K562 (cell line): ENCODE measurements at regions not wholly inside any gene's neighbourhood (a gene's known extent, or its start where the extent isn't known, plus 50 kb on each side); places are given as distances from the start of the nearest gene placed in this dataset.
"Not testable (repeated sequence)": the region's sequence is repeated elsewhere in the genome, so short reads cannot be mapped to it uniquely, and the experiment has no call there.

ENCODE experiments used
- ATAC-seq: fragments of 200-7000 bp; cut with Tn5 transposase; 3 replicates; pipeline ENCODE4 v1.9.1; 2020; ENCODE audit warnings: moderate library complexity
- BruUV-seq: library from RNA; stranded (reverse); fragments of 400-500 nt; replicated peaks from 2 replicates; lab custom pipeline; 2021; lab: Mats Ljungman, UMichigan
- CTCF ChIA-PET: fragments of 300-600 bp; formaldehyde crosslinking; extraction: SDS; loops from one replicate; lab custom pipeline; 2021; ENCODE audit warnings: low intra/inter-chr PET ratio; lab: Yijun Ruan, JAX
- POLR2A ChIA-PET: fragments of 300-600, 350-650 bp; sonication (Branson Sonifier 250); formaldehyde crosslinking; extraction: SDS; loops from one replicate; lab custom pipeline; 2021; ENCODE audit warnings: antibody characterized with exemption, inconsistent platforms; lab: Yijun Ruan, JAX
- DNase-seq, 4 experiments: peaks; one replicate each; pipeline versions ENCODE4 v3.0.0 to v3.0.0-alpha.2; 2011 to 2018; ENCODE audit warnings: low spot score in 3 of 4, mixed read lengths in 3 of 4; ENCODE audit errors: extremely low read depth in 1 of 4
- FAIRE-seq: peaks from 2 replicates; lab custom pipeline; 2011; peaks lifted over from hg19 to GRCh38; lab: Jason Lieb, UNC
- H2AFZ ChIP-seq: 2 replicates; pipeline ENCODE4 v1.6.0; 2011; ENCODE audit warnings: low read depth, low read length, control low read depth, inconsistent platforms
- H3K27ac ChIP-seq: fragments of 200-600 bp; 3 replicates; pipeline ENCODE4 v1.8.0; 2011; ENCODE audit warnings: low read depth, mild to moderate bottlenecking, control low read depth, inconsistent platforms, low read length, moderate library complexity, mixed read lengths; ENCODE audit errors: extremely low read depth
- H3K27me3 ChIP-seq, 2 experiments: fragments of 300-600 bp in 1 of 2; 2 replicates in 1 of 2; 3 replicates in 1 of 2; pipeline versions ENCODE4 v1.6.0 to v1.8.0; 2011; ENCODE audit warnings: inconsistent platforms in 2 of 2, low read length in 2 of 2, mild to moderate bottlenecking in 1 of 2, mixed read lengths in 1 of 2, moderate library complexity in 1 of 2; ENCODE audit not compliant: control insufficient read depth in 2 of 2, insufficient read depth in 2 of 2
- H3K36me3 ChIP-seq: fragments of 300-600 bp; 3 replicates; pipeline ENCODE4 v1.8.0; 2011; ENCODE audit warnings: mild to moderate bottlenecking, low read length, inconsistent platforms; ENCODE audit not compliant: control insufficient read depth, insufficient read depth
- H3K4me1 ChIP-seq, 2 experiments: fragments of 200-600 bp in 1 of 2; replicated peaks in 1 of 2; 2 replicates in 1 of 2; 3 replicates in 1 of 2; pipeline versions ENCODE4 v1.5.1 to v1.8.0; 2011; ENCODE audit warnings: inconsistent platforms in 2 of 2, low read length in 2 of 2, mild to moderate bottlenecking in 1 of 2, mixed read lengths in 1 of 2, moderate library complexity in 1 of 2; ENCODE audit not compliant: control insufficient read depth in 2 of 2, insufficient read depth in 2 of 2
- H3K4me2 ChIP-seq: 2 replicates; pipeline ENCODE4 v1.6.1; 2011; ENCODE audit warnings: low read length, control low read depth, inconsistent platforms, mixed read lengths; ENCODE audit not compliant: insufficient read depth
- H3K4me3 ChIP-seq: fragments of 200-600 bp; sonication (generic), shearing (Covaris generic); 2 replicates; pipeline ENCODE4 v1.5.1; 2016; ENCODE audit warnings: control low read depth, inconsistent platforms
- H3K79me2 ChIP-seq: fragments of 200-600 bp; 3 replicates; pipeline ENCODE4 v1.8.0; 2011; ENCODE audit warnings: low read length, inconsistent platforms; ENCODE audit not compliant: control insufficient read depth, insufficient read depth
- H3K9ac ChIP-seq, 2 experiments: 2 replicates each; pipeline versions ENCODE4 v1.6.0 to v1.6.1; 2011; ENCODE audit warnings: low read depth in 2 of 2, low read length in 2 of 2, control low read depth in 1 of 2, inconsistent platforms in 1 of 2, mild to moderate bottlenecking in 1 of 2, mixed read lengths in 1 of 2; ENCODE audit not compliant: insufficient read depth in 1 of 2
- H3K9me1 ChIP-seq: one replicate; pipeline ENCODE4 v1.6.0; 2011; ENCODE audit warnings: inconsistent platforms, mild to moderate bottlenecking, low read length, moderate library complexity; ENCODE audit not compliant: control insufficient read depth, insufficient read depth
- H3K9me3 ChIP-seq: replicated peaks from 2 replicates; pipeline ENCODE4 v1.5.1; 2011; ENCODE audit warnings: low read depth, low read length, inconsistent platforms; ENCODE audit not compliant: control insufficient read depth, insufficient read depth
- H4K20me1 ChIP-seq: replicated peaks from 2 replicates; pipeline ENCODE4 v1.6.1; 2011; ENCODE audit warnings: low read length, inconsistent platforms, mixed read lengths; ENCODE audit not compliant: control insufficient read depth, insufficient read depth
- EGR1 ChIP-seq: fragments of 450-650 bp; conservative IDR thresholded peaks from 2 replicates; pipeline ENCODE4 v1.6.1; 2017; ENCODE audit warnings: mild to moderate bottlenecking
- KDM2B ChIP-seq: fragments of 250-450 bp; sonication (Bioruptor Pico); IDR thresholded peaks from 2 replicates; pipeline ENCODE4 v1.8.0; 2021; ENCODE audit warnings: mild to moderate bottlenecking, moderate library complexity
- KLF1 ChIP-seq: fragments of 450-650 bp; IDR thresholded peaks from 2 replicates; pipeline ENCODE4 v1.6.1; 2016; ENCODE audit warnings: missing genetic modification characterization, missing compliant biosample characterization
- TFE3 ChIP-seq: fragments of 450-650 bp; formaldehyde crosslinking; IDR thresholded peaks from 2 replicates; pipeline ENCODE4 v1.4.0; 2020; ENCODE audit warnings: mild to moderate bottlenecking, mixed read lengths
- TOE1 ChIP-seq, 2 experiments: fragments of 450-650 bp in 1 of 2; sonication (generic) in 1 of 2; formaldehyde crosslinking in 1 of 2; IDR thresholded peaks; 2 replicates each; pipeline versions ENCODE4 v1.7.1 to v1.8.0; 2016 to 2022; ENCODE audit warnings: borderline replicate concordance in 2 of 2, mild to moderate bottlenecking in 2 of 2, antibody characterized with exemption in 1 of 2, inconsistent platforms in 1 of 2, low read depth in 1 of 2, missing genetic modification reagents in 1 of 2, moderate library complexity in 1 of 2
- ZBTB1 ChIP-seq: sonication (generic); formaldehyde crosslinking; IDR thresholded peaks from 2 replicates; pipeline ENCODE4 v1.8.1; 2023; ENCODE audit warnings: missing genetic modification reagents, low read depth, mild to moderate bottlenecking, borderline replicate concordance
- ZBTB17 ChIP-seq: fragments of 450-650 bp; formaldehyde crosslinking; IDR thresholded peaks from 2 replicates; pipeline ENCODE4 v1.4.0; 2020; ENCODE audit warnings: mild to moderate bottlenecking
- ZEB2 ChIP-seq: fragments of 450-650 bp; IDR thresholded peaks from 2 replicates; pipeline ENCODE4 v1.6.1; 2016
- ZNF140 ChIP-seq: fragments of 250-450 bp; sonication (Bioruptor Pico); IDR thresholded peaks from 2 replicates; pipeline ENCODE4 v1.8.0; 2021; ENCODE audit warnings: moderate library complexity, mild to moderate bottlenecking, inconsistent platforms
- ZNF175 ChIP-seq: fragments of 200-800 bp; sonication (Bioruptor generic); IDR thresholded peaks from 2 replicates; pipeline ENCODE4 v1.6.1; 2016; ENCODE audit warnings: low read depth, mild to moderate bottlenecking, missing genetic modification characterization, missing compliant biosample characterization
- ZNF224 ChIP-seq: sonication (generic); formaldehyde crosslinking; IDR thresholded peaks from 2 replicates; pipeline ENCODE4 v1.8.0; 2022; ENCODE audit warnings: mild to moderate bottlenecking, missing genetic modification reagents
- ZNF444 ChIP-seq: fragments of 250-450 bp; sonication (Bioruptor Pico); IDR thresholded peaks from 2 replicates; pipeline ENCODE4 v1.4.0; 2020; ENCODE audit warnings: mild to moderate bottlenecking, moderate library complexity
- ZNF583 ChIP-seq: fragments of 250-450 bp; sonication (Bioruptor Pico); IDR thresholded peaks from 2 replicates; pipeline ENCODE4 v1.4.0; 2020
- WGBS: fragments of 100-300 bp; shearing (Covaris generic); methylation state at CpG from one replicate; pipeline ENCODE4 v1.1.6; 2016; ENCODE audit warnings: low coverage, mixed read lengths; ENCODE audit not compliant: insufficient coverage; ENCODE audit errors: missing lambda C conversion rate; 5-methylcytosine and 5-hydroxymethylcytosine counted together
- in situ Hi-C: fragments of 300-500 bp; cut with MboI; formaldehyde crosslinking; loops from 4 replicates; pipeline ENCODE4 v1.15.0; 2018; ENCODE audit warnings: inconsistent platforms, mixed read lengths
- intact Hi-C: fragments of 100-400 bp; cut with micrococcal nuclease; formaldehyde crosslinking; loops from 2 replicates; pipeline ENCODE4 v1.14.2; 2022

GRCh38 chr11:115967203-115967602, 463.0 kb upstream of the CADM1 start:
- H3K9ac ChIP-seq, H4K20me1 ChIP-seq, ATAC-seq, DNase-seq, intact Hi-C loops, FAIRE-seq, POLR2A ChIA-PET, CTCF ChIA-PET, H3K4me3 ChIP-seq, in situ Hi-C loops, H3K36me3 ChIP-seq, H3K27me3 ChIP-seq, H3K79me2 ChIP-seq, H3K27ac ChIP-seq, H3K4me1 ChIP-seq, H3K9me1 ChIP-seq, H3K4me2 ChIP-seq, H2AFZ ChIP-seq, H3K9me3 ChIP-seq, BruUV-seq: not testable (repeated sequence)
- WGBS: under 1% methylated on average over 9 of the region's 9 CpGs

DNA sequence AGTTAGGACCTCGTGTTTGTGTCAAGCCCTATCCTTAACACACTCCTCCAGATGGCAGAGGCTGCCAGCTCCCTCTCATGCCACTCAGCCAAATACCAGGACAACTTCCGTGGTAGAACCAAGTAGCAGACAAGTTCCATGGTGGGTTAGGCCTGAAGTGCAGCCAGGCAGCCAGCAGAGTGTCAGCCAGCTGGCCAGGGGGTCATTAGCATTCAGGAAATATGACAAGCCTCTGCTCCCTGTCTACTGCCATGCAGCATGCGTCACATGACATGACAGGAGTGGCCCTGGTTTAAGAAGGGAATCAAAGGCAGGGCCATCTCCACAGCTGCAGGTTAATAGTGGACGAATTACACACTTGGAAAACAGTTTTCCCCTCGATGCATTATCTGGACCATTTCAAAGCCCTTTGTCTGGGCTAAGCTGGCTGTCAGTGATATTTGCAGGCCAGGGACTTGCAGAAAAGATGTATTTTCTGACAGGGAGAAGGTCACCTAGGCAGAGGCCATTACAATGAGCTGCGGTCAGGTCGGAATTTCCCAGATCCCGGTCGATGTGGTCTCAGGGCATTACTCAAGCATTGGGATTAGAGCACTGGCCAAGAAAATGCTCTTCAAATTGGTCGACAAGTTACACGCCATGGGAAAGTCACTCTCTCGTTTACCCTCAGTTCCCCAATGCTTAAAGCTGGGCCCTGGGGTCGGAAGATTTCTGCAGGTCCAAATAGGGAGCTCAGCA, 461.7 kb upstream of the CADM1 start:
- Histone ChIP-seq H3K79me2 (no peaks in the 10 kb centered on the region), H3K27ac (no peak overlapping the region), H3K4me2 (no peak overlapping the region), H3K4me1 (no peaks in the 10 kb centered on the region), H3K9ac (no peak overlapping the region), H3K4me3 (no peak overlapping the region), H2AFZ (no peak overlapping the region), H3K27me3 (peaks cover 0 to 2% of the 10 kb centered on the region in 2 experiments; a peak in 1 of 5 replicates), H3K9me1 (no peaks in the 10 kb centered on the region), H3K9me3 (no peaks in the 10 kb centered on the region), H3K36me3 (no peaks in the 10 kb centered on the region), H4K20me1 (no peaks in the 10 kb centered on the region)
- ChIA-PET CTCF (no interaction called here), POLR2A (no interaction called here)
- no TSS peak for BruUV-seq
- in situ Hi-C loops (no loop called here), intact Hi-C loops (no loop called here)
- FAIRE-seq: no peak
- ATAC-seq: no peak
- 1% methylated on average over 12 of the region's 13 CpGs for WGBS
- DNase-seq: no peak
- TF ChIP-seq KDM2B (CRISPR knock-in tag) (no peak), TFE3 (no peak), ZNF583 (CRISPR knock-in tag) (no peak), ZBTB1 (no peak), ZBTB17 (CRISPR knock-in tag) (no peak), ZNF224 (CRISPR knock-in tag) (no peak), ZNF175 (no peak), ZNF140 (no peak), KLF1 (tag) (no peak), TOE1 (IDR thresholded peaks at IDR 0.05; ENCODE audit: borderline replicate concordance) (no peak), TOE1 (CRISPR knock-in tag; IDR thresholded peaks at IDR 0.05; ENCODE audit: borderline replicate concordance, low read depth) (no peak), ZEB2 (no peak), ZNF444 (no peak), EGR1 (no peak)
